ENCODE measurements at regions not wholly inside any gene's neighbourhood (a gene's known extent, or its start where the extent isn't known, plus 50 kb on each side); places are given as distances from the start of the nearest gene placed in this dataset.
A peak's percentile ranks its signal among the peaks of the same experiment; 100 is the strongest.

GRCh38 chr20:22944936-22945335 is 90.2 kb upstream of the SSTR4 start:
- Histone ChIP-seq H3K9ac (ENCODE audit: low read length) (no peak overlapping the region), H2AFZ (ENCODE audit: low read depth, low read length) (no peak overlapping the region), H3K14ac (ENCODE audit: low read length in 2 of 2) (no peak overlapping the region), H3K4me1 (ENCODE audit: control insufficient read depth, insufficient read depth, low read depth, low read length) (no peaks in the 10 kb centered on the region), H2BK5ac (ENCODE audit: low read depth, low read length, poor library complexity, severe bottlenecking) (no peak overlapping the region), H3K27ac (ENCODE audit: low read length, poor library complexity, severe bottlenecking) (no peak overlapping the region), H3K23ac (ENCODE audit: low read length in 2 of 2) (no peak overlapping the region), H2BK12ac (ENCODE audit: low read length in 2 of 2) (no peak overlapping the region), H2BK120ac (ENCODE audit: low read depth, low read length) (no peak overlapping the region), H3K18ac (ENCODE audit: low read depth in 1 of 2, low read length in 2 of 2) (no peak overlapping the region), H2AK5ac (ENCODE audit: low read length, severe bottlenecking) (no peak overlapping the region), H4K91ac (ENCODE audit: low read length) (no peak overlapping the region), H3K36me3 (ENCODE audit: control insufficient read depth in 1 of 2, insufficient read depth in 2 of 2, low read depth in 1 of 2, low read length in 2 of 2) (no peaks in the 10 kb centered on the region), H3K4me2 (ENCODE audit: low read length, poor library complexity, severe bottlenecking) (no peak overlapping the region), H3K4me3 (ENCODE audit: insufficient read depth in 1 of 2, low read depth in 1 of 2, low read length in 2 of 2) (no peak overlapping the region), H2BK15ac (ENCODE audit: low read depth, poor library complexity, severe bottlenecking) (no peak overlapping the region), H3K4ac (ENCODE audit: low read depth in 1 of 2, low read length in 2 of 2) (no peak overlapping the region), H3K9me3 (ENCODE audit: control insufficient read depth, low read length) (no peaks in the 10 kb centered on the region), H3K79me1 (replicated peaks; ENCODE audit: low read length, poor library complexity, severe bottlenecking) (no peaks in the 10 kb centered on the region), H4K8ac (ENCODE audit: low read length) (no peak overlapping the region), H3K27me3 (ENCODE audit: control insufficient read depth in 1 of 2, insufficient read depth in 1 of 2, low read length in 2 of 2) (peaks cover 5 to 29% of the 10 kb centered on the region in 2 experiments)
- DNase-seq = no peak
- WGBS = 53% methylated on average over 3 of the region's 6 CpGs

GRCh38 chr20:22946596-22946995 is 88.5 kb upstream of the SSTR4 start:
- Histone ChIP-seq H3K36me3 (ENCODE audit: control insufficient read depth in 1 of 2, insufficient read depth in 2 of 2, low read depth in 1 of 2, low read length in 2 of 2) (no peaks in the 10 kb centered on the region), H2AK5ac (ENCODE audit: low read length, severe bottlenecking) (no peak overlapping the region), H2BK12ac (ENCODE audit: low read length in 2 of 2) (no peak overlapping the region), H4K91ac (ENCODE audit: low read length) (no peak overlapping the region), H2BK5ac (ENCODE audit: low read depth, low read length, poor library complexity, severe bottlenecking) (no peak overlapping the region), H3K4me2 (ENCODE audit: low read length, poor library complexity, severe bottlenecking) (peak overlapping the region; percentile 29), H3K9ac (ENCODE audit: low read length) (peak overlapping the region; percentile 38), H3K4me3 (ENCODE audit: insufficient read depth in 1 of 2, low read depth in 1 of 2, low read length in 2 of 2) (peak overlapping the region in 1 of 2 experiments; percentile 43), H2AFZ (ENCODE audit: low read depth, low read length) (no peak overlapping the region), H3K79me1 (replicated peaks; ENCODE audit: low read length, poor library complexity, severe bottlenecking) (no peaks in the 10 kb centered on the region), H3K27me3 (ENCODE audit: control insufficient read depth in 1 of 2, insufficient read depth in 1 of 2, low read length in 2 of 2) (peaks cover 0 to 22% of the 10 kb centered on the region in 2 experiments), H3K18ac (ENCODE audit: low read depth in 1 of 2, low read length in 2 of 2) (no peak overlapping the region), H3K14ac (ENCODE audit: low read length in 2 of 2) (no peak overlapping the region), H3K27ac (ENCODE audit: low read length, poor library complexity, severe bottlenecking) (no peak overlapping the region), H3K9me3 (ENCODE audit: control insufficient read depth, low read length) (no peaks in the 10 kb centered on the region), H4K8ac (ENCODE audit: low read length) (no peak overlapping the region), H2BK15ac (ENCODE audit: low read depth, poor library complexity, severe bottlenecking) (no peak overlapping the region), H3K23ac (ENCODE audit: low read length in 2 of 2) (no peak overlapping the region), H3K4ac (ENCODE audit: low read depth in 1 of 2, low read length in 2 of 2) (no peak overlapping the region), H3K4me1 (ENCODE audit: control insufficient read depth, insufficient read depth, low read depth, low read length) (no peaks in the 10 kb centered on the region), H2BK120ac (ENCODE audit: low read depth, low read length) (no peak overlapping the region)
- WGBS = 63% methylated on average over 1 of the region's 2 CpGs
- no peak for DNase-seq

- H4K8ac ChIP-seq (ENCODE audit: low read length) = no peak overlapping the region
- H3K4me2 ChIP-seq (ENCODE audit: low read length, poor library complexity, severe bottlenecking) = no peak overlapping the region
- no peak overlapping the region for H3K23ac ChIP-seq (ENCODE audit: low read length in 2 of 2)
- no peak overlapping the region for H2AK5ac ChIP-seq (ENCODE audit: low read length, severe bottlenecking)
- no peaks in the 10 kb centered on the region for H3K9me3 ChIP-seq (ENCODE audit: control insufficient read depth, low read length)
- peak; percentile 46 for DNase-seq
- H2AFZ ChIP-seq (ENCODE audit: low read depth, low read length) = no peak overlapping the region
- no peak overlapping the region for H3K18ac ChIP-seq (ENCODE audit: low read depth in 1 of 2, low read length in 2 of 2)
- H2BK120ac ChIP-seq (ENCODE audit: low read depth, low read length) = no peak overlapping the region
- WGBS = 78% methylated on average over 4 of the region's 5 CpGs
- no peak overlapping the region for H3K27ac ChIP-seq (ENCODE audit: low read length, poor library complexity, severe bottlenecking)
- peaks cover 0 to 29% of the 10 kb centered on the region in 2 experiments for H3K27me3 ChIP-seq (ENCODE audit: control insufficient read depth in 1 of 2, insufficient read depth in 1 of 2, low read length in 2 of 2)
- peak overlapping the region; percentile 12 for H3K9ac ChIP-seq (ENCODE audit: low read length)
- H2BK12ac ChIP-seq (ENCODE audit: low read length in 2 of 2) = no peak overlapping the region
- no peak overlapping the region for H3K14ac ChIP-seq (ENCODE audit: low read length in 2 of 2)
- no peaks in the 10 kb centered on the region for H3K36me3 ChIP-seq (ENCODE audit: control insufficient read depth in 1 of 2, insufficient read depth in 2 of 2, low read depth in 1 of 2, low read length in 2 of 2)
- no peak overlapping the region for H3K4me3 ChIP-seq (ENCODE audit: insufficient read depth in 1 of 2, low read depth in 1 of 2, low read length in 2 of 2)
- no peaks in the 10 kb centered on the region for H3K4me1 ChIP-seq (ENCODE audit: control insufficient read depth, insufficient read depth, low read depth, low read length)
- no peak overlapping the region for H3K4ac ChIP-seq (ENCODE audit: low read depth in 1 of 2, low read length in 2 of 2)
- H2BK5ac ChIP-seq (ENCODE audit: low read depth, low read length, poor library complexity, severe bottlenecking) = no peak overlapping the region
- no peak overlapping the region for H2BK15ac ChIP-seq (ENCODE audit: low read depth, poor library complexity, severe bottlenecking)
- no peaks in the 10 kb centered on the region for H3K79me1 ChIP-seq (replicated peaks; ENCODE audit: low read length, poor library complexity, severe bottlenecking)
- H4K91ac ChIP-seq (ENCODE audit: low read length) = no peak overlapping the region
Measured at GRCh38 chr20:22949331-22950109, 85.6 kb upstream of the SSTR4 start.

DNA sequence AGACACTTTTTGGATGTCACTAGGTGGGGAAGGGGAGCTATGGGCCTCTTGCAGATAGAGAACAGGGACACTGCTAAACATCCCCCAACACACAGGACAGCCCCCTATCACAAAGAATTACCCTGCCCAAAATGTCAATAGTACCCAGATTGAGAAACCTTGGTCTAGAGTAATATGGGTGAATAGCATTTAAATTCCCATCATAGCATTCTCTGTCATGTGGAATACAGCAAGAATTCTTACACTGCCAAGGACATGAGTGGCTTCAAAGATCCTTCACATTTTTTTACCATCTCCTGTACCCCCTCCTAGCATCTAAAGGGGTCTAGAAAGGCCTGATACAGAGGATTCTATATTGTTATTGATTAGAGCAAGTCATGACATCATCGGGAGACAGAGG is 83.1 kb upstream of the SSTR4 start:
- no peak overlapping the region for H3K23ac ChIP-seq (ENCODE audit: low read length in 2 of 2)
- DNase-seq = no peak

More for the DNA sequence above, 83.1 kb upstream of the SSTR4 start:
- Histone ChIP-seq H2BK12ac (ENCODE audit: low read length in 2 of 2) (no peak overlapping the region), H2BK15ac (ENCODE audit: low read depth, poor library complexity, severe bottlenecking) (no peak overlapping the region), H3K4me1 (ENCODE audit: control insufficient read depth, insufficient read depth, low read depth, low read length) (no peaks in the 10 kb centered on the region), H4K8ac (ENCODE audit: low read length) (no peak overlapping the region), H2BK120ac (ENCODE audit: low read depth, low read length) (no peak overlapping the region), H3K18ac (ENCODE audit: low read depth in 1 of 2, low read length in 2 of 2) (no peak overlapping the region), H2AK5ac (ENCODE audit: low read length, severe bottlenecking) (no peak overlapping the region), H3K27me3 (ENCODE audit: control insufficient read depth in 1 of 2, insufficient read depth in 1 of 2, low read length in 2 of 2) (peaks cover 0 to 22% of the 10 kb centered on the region in 2 experiments), H3K9me3 (ENCODE audit: control insufficient read depth, low read length) (no peaks in the 10 kb centered on the region), H3K27ac (ENCODE audit: low read length, poor library complexity, severe bottlenecking) (no peak overlapping the region), H4K91ac (ENCODE audit: low read length) (no peak overlapping the region), H3K14ac (ENCODE audit: low read length in 2 of 2) (no peak overlapping the region), H2AFZ (ENCODE audit: low read depth, low read length) (no peak overlapping the region), H3K4me3 (ENCODE audit: insufficient read depth in 1 of 2, low read depth in 1 of 2, low read length in 2 of 2) (no peak overlapping the region), H3K4me2 (ENCODE audit: low read length, poor library complexity, severe bottlenecking) (no peak overlapping the region), H2BK5ac (ENCODE audit: low read depth, low read length, poor library complexity, severe bottlenecking) (no peak overlapping the region), H3K4ac (ENCODE audit: low read depth in 1 of 2, low read length in 2 of 2) (no peak overlapping the region), H3K9ac (ENCODE audit: low read length) (no peak overlapping the region), H3K36me3 (ENCODE audit: control insufficient read depth in 1 of 2, insufficient read depth in 2 of 2, low read depth in 1 of 2, low read length in 2 of 2) (no peaks in the 10 kb centered on the region), H3K79me1 (replicated peaks; ENCODE audit: low read length, poor library complexity, severe bottlenecking) (no peaks in the 10 kb centered on the region)
- WGBS = 71% methylated on average over 1 of the region's 1 CpG

Data from mesenchymal stem cell (in vitro differentiated cells and primary cell).